T-helper 1 cell treated with Interleukin-12 subunit alpha and Interleukin-12 subunit beta and Interleukin-4 antibody, amounts not matched to agents 30 ng/mL and 1 ng/mL, for 36 hours (primary cell): ENCODE measurements at regions not wholly inside any gene's neighbourhood (a gene's known extent, or its start where the extent isn't known, plus 50 kb on each side); places are given as distances from the start of the nearest gene placed in this dataset.
"Not testable (repeated sequence)": the region's sequence is repeated elsewhere in the genome, so short reads cannot be mapped to it uniquely, and the experiment has no call there.

ENCODE experiments used
- intact Hi-C: fragments of 100-400 bp; cut with micrococcal nuclease; formaldehyde crosslinking; loops from one replicate; pipeline ENCODE4 v1.15.1; 2024

DNA sequence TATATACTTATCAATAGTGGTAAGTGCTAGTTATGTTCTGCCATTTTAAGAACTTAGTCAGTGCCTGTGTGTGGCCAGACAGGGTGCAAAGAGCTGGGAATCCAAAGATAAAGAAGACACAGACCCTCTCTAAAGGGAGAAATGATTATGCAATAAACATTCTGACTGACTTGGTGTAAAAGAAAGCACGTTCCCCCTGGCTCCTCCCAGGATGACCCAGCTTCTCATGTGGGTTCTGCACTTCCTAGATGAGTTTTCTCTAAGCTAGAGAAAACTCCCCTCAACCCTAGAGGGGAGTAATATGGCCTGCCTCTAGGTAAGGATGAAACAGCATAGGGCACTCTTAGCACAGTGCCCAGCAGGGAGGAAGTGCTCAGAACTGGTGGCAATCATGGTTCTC is 231.2 kb downstream of the VRK1 start:
- intact Hi-C loops: no loop called here

- intact Hi-C loops: no loop called here
These were observed 232.6 kb downstream of the VRK1 start for GRCh38 chr14:97029800-97030199.

DNA sequence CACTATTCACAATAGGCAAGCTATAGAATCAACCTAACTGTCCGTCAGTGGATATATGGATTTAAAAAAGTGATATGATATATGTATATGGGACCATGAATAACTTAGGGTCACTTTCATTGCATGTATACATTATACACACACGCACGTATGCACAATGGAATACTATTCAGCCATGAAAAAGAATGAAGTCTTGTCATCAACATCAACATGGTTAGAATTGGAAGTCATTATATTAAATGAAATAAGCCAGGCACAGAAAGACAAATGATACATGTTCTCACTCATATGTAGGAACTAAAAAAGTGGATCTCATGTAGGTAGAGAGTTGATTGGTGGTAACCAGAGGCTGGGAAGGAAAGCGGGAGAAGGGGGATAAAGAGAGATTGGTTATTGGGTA is 234.3 kb downstream of the VRK1 start:
- intact Hi-C loops: no loop called here

GRCh38 chr14:97033556-97034081 is 236.4 kb downstream of the VRK1 start:
- intact Hi-C loops: no loop called here

DNA sequence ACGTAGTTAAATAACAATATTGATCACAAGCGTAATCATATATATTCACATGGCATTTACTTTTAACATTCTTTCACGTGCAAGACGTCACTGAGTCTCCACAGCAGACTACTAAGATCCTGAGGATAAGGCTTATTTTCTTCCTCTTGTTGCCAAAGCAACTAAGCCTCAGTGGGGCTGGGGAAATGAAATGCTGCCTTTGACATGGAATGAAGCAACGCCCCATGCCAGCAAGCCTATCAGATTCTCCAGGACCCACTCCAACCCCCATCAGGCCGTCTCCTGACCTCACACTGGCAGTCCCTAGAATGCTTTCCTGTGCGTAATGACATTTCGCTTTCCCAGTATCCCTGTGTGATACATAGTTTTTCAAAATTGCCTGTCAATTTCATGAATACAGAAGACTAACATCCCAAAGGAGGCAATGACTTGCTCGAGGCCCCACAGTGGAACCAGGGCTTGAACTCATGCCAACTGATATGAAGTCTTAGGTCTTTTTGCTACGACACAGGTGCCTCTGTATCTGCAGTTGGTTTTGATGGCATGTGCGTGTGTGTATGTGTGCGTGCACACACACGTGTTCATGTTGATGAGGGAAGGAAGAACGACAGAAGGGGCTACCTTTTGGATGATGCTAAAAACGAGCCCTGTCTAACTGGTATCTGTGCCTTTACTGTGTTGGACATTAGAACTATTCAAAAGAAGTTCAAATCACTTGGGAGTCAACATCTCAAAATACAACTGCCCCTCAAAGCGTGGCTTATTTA is 239.1 kb downstream of the VRK1 start:
- intact Hi-C loops: no loop called here

DNA sequence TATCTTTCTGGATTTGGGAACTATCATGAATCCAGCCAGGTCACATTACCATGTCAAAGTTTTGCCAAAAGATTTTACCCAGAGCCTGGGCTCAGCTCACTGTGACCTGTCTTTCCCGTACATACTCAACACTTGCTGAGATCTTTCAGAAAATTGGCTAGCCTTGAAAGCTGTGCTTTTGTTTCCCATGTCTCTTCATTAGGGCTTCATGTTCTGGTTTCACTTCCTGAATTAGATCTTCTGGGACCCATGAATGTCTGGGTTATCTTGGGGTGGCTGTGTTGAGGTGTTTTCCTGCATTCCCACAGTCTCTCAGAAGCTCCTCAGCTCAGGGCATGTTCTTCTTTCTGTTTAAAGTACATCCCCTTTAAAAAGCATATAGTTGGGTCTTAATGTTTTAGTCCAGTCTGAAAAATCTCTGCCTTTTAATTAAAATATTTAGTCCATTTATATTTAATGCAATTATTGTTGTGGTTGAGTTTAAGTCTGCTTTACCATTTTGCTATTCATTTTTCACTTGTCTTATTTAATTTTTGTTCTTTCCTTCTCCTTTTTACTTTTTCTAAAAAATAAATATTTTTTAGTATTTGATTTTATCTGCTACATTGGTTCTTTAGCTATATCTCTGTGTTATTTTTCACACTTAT is 242.7 kb downstream of the VRK1 start:
- intact Hi-C loops: no loop called here

DNA sequence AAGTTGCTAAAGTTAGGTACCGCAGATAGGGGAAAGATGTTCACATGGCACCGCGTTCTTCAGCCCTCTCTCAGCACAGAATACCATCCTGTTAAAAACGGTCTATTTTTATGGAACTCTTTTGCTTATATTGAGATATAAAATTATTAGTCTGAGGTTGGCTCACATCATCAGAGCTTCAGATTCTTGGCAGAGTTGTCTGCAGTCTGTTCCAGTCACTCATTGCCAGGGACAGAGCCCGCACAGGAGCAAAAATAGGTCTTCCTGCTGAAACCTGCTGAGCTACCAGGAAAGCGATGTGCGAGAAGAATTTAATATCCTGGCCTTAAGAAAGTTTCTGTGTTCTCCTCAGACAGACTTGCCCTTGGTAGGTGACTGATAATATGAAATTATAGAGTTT is 249.8 kb downstream of the VRK1 start:
- intact Hi-C loops: no loop called here

GRCh38 chr14:97052001-97052400 is 254.8 kb downstream of the VRK1 start:
- intact Hi-C loops: no loop called here

DNA sequence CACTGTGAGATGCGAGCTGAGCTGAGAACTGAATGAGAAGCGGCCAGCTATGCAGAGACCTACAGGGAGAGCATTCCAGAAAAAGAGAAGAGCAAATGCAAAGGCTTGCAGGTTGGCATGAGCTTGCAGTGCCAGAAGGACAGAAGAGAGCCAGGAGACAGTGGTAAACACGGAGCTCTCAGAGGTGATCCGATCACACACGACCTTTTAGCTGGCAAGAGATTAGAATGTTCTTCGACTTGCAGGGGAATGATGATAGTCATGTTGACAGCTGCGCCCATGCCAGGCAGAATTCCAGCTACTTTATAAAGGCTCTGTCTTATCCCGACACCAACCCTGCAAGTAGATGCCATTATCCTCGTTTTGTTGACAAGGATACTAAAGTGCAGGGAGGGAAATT is 256.8 kb downstream of the VRK1 start:
- intact Hi-C loops: no loop called here

DNA sequence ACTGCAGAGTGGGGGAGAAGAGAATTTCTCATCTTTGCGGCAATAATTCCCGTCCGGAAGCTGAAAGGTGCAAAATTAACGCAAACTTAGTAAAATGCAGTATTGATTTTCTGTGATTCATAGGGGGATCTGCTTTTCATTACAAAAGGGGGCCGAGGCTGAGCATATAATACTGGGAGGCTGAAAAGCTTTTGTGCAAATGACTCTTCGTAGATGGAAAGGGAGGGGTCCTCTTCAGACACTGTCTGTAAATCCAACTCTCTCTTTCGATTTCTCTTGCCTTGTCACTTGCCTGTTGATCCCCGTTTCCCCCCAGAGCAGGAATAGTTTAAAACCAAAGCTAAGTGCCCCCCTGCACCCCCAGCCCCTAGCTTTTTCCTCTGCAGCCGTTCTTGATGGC is 258.2 kb downstream of the VRK1 start:
- intact Hi-C loops: no loop called here

GRCh38 chr14:97056086-97056485 is 258.9 kb downstream of the VRK1 start:
- intact Hi-C loops: no loop called here

DNA sequence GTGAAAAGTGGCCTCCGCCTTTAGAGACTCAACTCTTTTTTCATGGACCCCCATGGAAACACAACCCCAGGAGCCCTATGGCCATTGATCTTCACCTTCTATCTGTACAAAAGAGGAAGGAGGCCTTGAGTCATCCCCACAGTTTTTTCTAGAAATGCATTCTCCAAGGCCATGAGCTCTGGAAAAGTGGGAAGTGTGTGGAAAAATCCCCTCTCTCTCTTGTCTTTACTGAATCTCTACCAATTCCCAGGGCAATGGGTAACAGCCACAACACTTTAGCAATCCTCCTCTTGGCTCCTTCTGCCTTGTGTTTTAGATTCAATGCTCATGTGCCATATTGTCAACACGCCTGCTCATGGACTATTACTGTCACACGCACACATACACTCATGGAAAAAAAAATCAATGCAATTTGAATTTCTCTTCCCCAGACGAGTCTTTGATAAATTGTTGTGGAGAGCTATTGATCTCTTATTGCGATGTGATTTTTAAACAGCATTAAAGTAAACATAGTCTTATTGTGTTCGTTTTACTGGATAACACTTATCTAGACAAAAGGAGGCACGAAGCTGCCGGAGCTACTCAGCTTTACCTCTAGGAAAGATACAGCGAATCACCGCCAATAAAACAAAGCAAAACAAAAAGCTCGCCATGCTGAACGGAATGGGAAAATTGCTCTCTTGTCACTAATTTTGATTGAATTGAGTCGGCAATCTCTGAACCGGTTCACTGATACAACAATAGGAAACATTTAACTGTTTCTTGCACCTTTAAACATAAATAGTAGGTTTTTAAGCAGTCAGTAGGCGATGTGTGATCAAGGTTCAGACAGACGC is 260.3 kb downstream of the VRK1 start:
- intact Hi-C loops: no loop called here

GRCh38 chr14:97058074-97058467 is 260.9 kb downstream of the VRK1 start:
- intact Hi-C loops: no loop called here

GRCh38 chr14:97058589-97058988 is 261.4 kb downstream of the VRK1 start:
- intact Hi-C loops: no loop called here

DNA sequence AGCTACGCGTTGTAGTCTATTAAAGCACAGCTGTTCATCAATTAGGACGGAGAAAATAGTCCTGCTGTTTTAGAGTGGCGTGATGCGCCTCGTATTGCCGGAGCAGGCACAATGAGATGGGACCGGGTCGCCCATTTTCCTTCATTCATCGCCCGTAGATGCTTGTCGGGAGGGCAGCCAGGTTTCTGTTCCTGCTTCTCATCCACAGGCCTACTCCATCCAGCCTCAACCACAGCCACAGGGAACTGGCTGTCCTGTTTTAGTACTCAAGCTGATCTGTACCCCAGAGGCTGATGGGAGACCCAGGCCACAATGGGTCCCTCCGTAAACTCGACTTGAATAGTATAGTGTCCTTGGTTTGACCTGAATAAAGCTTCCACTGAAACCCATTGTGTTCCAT is 264.0 kb downstream of the VRK1 start:
- intact Hi-C loops: no loop called here

DNA sequence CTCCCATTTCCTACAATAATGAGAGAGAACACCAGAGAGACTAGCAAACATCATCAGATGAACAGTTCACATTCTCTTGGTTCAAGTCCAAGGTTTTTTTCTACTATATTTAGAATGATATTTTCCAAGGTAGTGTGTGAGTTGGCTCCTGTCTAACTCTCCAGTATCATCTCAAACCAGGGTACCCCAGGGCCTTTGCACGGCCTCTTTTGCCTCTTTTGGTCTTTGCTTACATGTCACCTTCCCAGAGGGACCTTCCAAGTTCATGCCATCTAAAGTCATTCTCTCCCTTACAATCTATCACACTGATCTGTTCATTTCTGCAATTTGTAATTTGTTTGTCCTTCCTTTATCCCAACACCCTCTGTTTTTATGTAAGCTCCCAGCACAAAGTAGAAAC is 264.5 kb downstream of the VRK1 start:
- intact Hi-C loops: no loop called here

GRCh38 chr14:97065305-97066067 is 268.3 kb downstream of the VRK1 start:
- intact Hi-C loops: no loop called here

GRCh38 chr14:97066068-97066899 is 269.1 kb downstream of the VRK1 start:
- intact Hi-C loops: no loop called here

DNA sequence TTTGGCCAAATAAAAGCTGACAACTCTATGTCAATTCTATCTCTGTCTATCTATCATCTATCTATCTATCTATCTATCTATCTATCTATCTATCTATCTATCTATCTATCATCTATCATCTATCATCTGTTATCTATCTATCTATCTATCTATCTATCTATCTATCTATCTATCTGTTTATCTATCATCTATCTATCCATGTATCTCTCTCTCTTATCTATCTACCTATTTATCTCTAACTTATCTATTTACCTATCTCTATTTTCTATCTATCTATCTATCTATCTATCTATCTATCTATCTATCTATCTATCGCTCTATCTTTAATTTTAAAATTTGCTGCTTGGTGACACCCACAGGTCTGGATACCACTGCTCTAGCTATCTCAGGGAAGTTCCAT is 271.1 kb downstream of the VRK1 start:
- intact Hi-C loops: not testable (repeated sequence)

DNA sequence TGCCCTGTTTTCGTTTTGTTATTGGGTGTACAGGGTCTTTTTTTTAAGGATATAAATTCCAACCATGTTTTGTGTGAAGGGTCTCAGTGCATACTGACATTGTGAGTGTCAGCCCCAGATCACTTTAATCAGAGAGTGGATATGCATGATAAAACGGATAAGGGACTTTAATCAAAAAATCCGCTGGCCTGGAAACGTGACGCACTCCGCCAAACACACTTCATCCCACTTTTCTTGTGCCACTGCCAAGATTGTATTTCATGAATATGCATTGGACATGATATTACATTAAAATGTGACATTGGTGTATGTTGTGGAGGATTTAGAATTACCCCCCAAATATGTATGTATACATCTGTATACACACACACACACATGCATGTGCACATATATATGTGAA is 273.1 kb downstream of the VRK1 start:
- intact Hi-C loops: no loop called here
